ENCODE measurements at regions not wholly inside any gene's neighbourhood (a gene's known extent, or its start where the extent isn't known, plus 50 kb on each side); places are given as distances from the start of the nearest gene placed in this dataset.

GRCh38 chr2:67686254-67686653 is 289.1 kb downstream of the ETAA1 start:
- no peaks in the 10 kb centered on the region for H3K27me3 ChIP-seq (replicated peaks; ENCODE audit: control insufficient read depth, insufficient read depth, low read length)
- no peak overlapping the region for H3K4me3 ChIP-seq (replicated peaks; ENCODE audit: low read depth, low read length)
- no peaks in the 10 kb centered on the region for H3K36me3 ChIP-seq (ENCODE audit: control insufficient read depth, insufficient read depth, low read length)
- no peak for DNase-seq (ENCODE audit: extremely low read depth, insufficient read length)
- TF ChIP-seq CTCF (IDR thresholded peaks at IDR 0.05; ENCODE audit: insufficient read depth, low read length, poor library complexity, severe bottlenecking): no peak

GRCh38 chr2:67689186-67689585 is 292.1 kb downstream of the ETAA1 start:
- no peaks in the 10 kb centered on the region for H3K36me3 ChIP-seq (ENCODE audit: control insufficient read depth, insufficient read depth, low read length)
- H3K4me3 ChIP-seq (replicated peaks; ENCODE audit: low read depth, low read length): no peak overlapping the region
- DNase-seq (ENCODE audit: extremely low read depth, insufficient read length): no peak
- TF ChIP-seq CTCF (IDR thresholded peaks at IDR 0.05; ENCODE audit: insufficient read depth, low read length, poor library complexity, severe bottlenecking): no peak
- H3K27me3 ChIP-seq (replicated peaks; ENCODE audit: control insufficient read depth, insufficient read depth, low read length): no peaks in the 10 kb centered on the region

GRCh38 chr2:67689651-67690050 is 292.5 kb downstream of the ETAA1 start:
- Histone ChIP-seq H3K27me3 (replicated peaks; ENCODE audit: control insufficient read depth, insufficient read depth, low read length) (no peaks in the 10 kb centered on the region), H3K4me3 (replicated peaks; ENCODE audit: low read depth, low read length) (no peak overlapping the region), H3K36me3 (ENCODE audit: control insufficient read depth, insufficient read depth, low read length) (no peaks in the 10 kb centered on the region)
- TF ChIP-seq CTCF (IDR thresholded peaks at IDR 0.05; ENCODE audit: insufficient read depth, low read length, poor library complexity, severe bottlenecking): no peak
- DNase-seq (ENCODE audit: extremely low read depth, insufficient read length): no peak

GRCh38 chr2:67694445-67694844 is 297.3 kb downstream of the ETAA1 start:
- Histone ChIP-seq H3K36me3 (ENCODE audit: control insufficient read depth, insufficient read depth, low read length) (no peaks in the 10 kb centered on the region), H3K4me3 (replicated peaks; ENCODE audit: low read depth, low read length) (no peak overlapping the region), H3K27me3 (replicated peaks; ENCODE audit: control insufficient read depth, insufficient read depth, low read length) (no peaks in the 10 kb centered on the region; the same call in 1 of the 2 replicates)
- no peak for TF ChIP-seq CTCF (IDR thresholded peaks at IDR 0.05; ENCODE audit: insufficient read depth, low read length, poor library complexity, severe bottlenecking)
- DNase-seq (ENCODE audit: extremely low read depth, insufficient read length): no peak

- Histone ChIP-seq H3K4me3 (replicated peaks; ENCODE audit: low read depth, low read length) (no peak overlapping the region), H3K36me3 (ENCODE audit: control insufficient read depth, insufficient read depth, low read length) (no peaks in the 10 kb centered on the region), H3K27me3 (replicated peaks; ENCODE audit: control insufficient read depth, insufficient read depth, low read length) (no peaks in the 10 kb centered on the region)
- TF ChIP-seq CTCF (IDR thresholded peaks at IDR 0.05; ENCODE audit: insufficient read depth, low read length, poor library complexity, severe bottlenecking): no peak
- DNase-seq (ENCODE audit: extremely low read depth, insufficient read length): no peak
These were observed 303.9 kb downstream of the ETAA1 start for GRCh38 chr2:67701011-67701410.

- Histone ChIP-seq H3K4me3 (replicated peaks; ENCODE audit: low read depth, low read length) (no peak overlapping the region), H3K36me3 (ENCODE audit: control insufficient read depth, insufficient read depth, low read length) (no peaks in the 10 kb centered on the region), H3K27me3 (replicated peaks; ENCODE audit: control insufficient read depth, insufficient read depth, low read length) (no peaks in the 10 kb centered on the region)
- TF ChIP-seq CTCF (IDR thresholded peaks at IDR 0.05; ENCODE audit: insufficient read depth, low read length, poor library complexity, severe bottlenecking): no peak
- no peak for DNase-seq (ENCODE audit: extremely low read depth, insufficient read length)
These were observed 305.2 kb downstream of the ETAA1 start for GRCh38 chr2:67702284-67702683.
